ENCODE measurements at regions not wholly inside any gene's neighbourhood (a gene's known extent, or its start where the extent isn't known, plus 50 kb on each side); places are given as distances from the start of the nearest gene placed in this dataset.

DNA sequence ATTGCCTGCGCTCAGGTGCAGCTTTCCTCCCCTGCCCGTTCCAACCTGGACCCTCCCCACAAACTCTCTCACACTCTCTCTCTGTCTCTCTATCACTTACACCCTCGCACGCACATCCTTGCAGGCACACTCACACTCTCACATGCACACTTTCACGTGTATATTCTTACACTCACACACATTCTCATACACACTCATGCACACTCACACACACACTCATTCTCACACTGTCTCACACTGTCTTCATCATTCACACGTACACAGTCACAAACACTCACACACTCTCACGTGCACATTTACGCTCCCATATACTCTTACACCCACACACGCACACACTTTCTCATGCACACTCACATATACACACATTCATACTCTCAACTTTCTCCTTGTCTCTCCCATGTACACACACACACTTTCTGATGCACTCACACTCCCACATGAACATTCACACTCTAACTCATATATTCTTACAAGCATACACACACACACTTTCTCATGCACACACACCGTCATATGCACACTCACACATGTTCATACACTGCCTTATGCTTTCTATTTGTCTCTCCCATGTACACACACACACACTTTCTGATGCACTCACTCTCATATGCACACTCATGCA, 229.3 kb downstream of the SNX18 start:
- FAIRE-seq = no peak

GRCh38 chr5:54746346-54746745, 228.8 kb downstream of the SNX18 start:
- no peak for FAIRE-seq
- DNase-seq (ENCODE audit: insufficient read length, low spot score) = no peak

More for the DNA sequence above, 229.3 kb downstream of the SNX18 start:
- DNase-seq (ENCODE audit: insufficient read length, low spot score) = no peak

DNA sequence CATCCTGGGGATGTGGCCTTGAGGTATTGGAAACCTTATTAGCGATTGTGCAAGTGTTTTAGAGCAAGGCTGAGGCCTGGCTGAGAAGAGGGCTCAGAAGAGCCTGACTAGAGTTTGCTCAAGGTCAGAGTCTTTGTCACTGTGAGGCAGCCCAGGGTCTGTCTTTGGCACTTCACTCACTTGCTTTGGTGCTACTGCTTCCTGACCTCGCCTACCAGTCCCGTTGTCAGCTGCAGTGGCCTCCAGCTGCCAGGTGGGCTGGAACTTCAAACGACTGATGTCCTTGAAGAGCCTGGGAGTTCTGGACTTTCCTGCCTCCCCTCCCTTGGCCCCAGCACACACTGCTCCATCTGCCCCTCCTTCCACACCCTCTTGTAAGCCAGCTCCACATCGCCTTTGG, 228.0 kb downstream of the SNX18 start:
- FAIRE-seq (no peak), DNase-seq (ENCODE audit: insufficient read length, low spot score) (no peak)

DNA sequence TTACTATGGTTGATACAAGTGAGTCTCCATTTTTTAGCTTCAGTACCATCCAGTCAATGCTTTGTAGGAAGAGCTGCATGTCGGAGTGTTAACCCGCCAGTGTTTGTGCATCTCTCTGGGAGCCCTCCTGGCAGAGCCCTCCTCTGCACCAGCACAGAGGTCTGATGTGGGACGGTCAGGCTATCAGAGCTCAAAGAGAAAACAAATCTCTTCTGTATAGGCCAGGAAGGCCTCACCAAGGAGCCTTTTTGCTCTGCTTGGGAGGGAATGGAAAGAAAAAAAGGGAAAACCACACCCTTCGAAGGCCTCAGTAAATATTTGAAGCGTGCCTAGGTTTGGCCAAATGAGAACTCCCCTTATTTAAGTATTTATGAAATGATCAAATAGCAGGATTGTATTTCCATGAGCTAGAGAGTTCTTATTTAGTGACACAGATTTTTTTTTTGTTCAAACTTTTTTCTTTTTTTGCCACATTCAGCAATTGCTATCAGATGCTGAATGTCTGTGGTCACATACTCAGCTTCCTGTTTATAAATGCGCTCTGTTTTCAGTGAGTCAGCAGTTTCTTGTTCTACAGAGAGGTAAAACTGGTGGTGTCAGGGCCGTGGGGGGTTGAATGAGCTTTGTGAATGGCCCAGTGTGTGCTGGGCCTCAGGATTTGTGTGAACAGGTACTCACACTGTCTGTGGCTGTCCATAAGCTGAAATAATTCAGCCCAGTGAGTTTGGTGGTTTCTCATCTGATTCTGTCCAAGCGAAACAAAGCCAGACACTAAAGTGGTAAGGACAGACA, 226.6 kb downstream of the SNX18 start:
- FAIRE-seq = no peak

GRCh38 chr5:54743581-54743980, 226.0 kb downstream of the SNX18 start:
- DNase-seq (ENCODE audit: insufficient read length, low spot score) (no peak), FAIRE-seq (no peak)

More for the DNA sequence above, 226.6 kb downstream of the SNX18 start:
- DNase-seq (ENCODE audit: insufficient read length, low spot score) = no peak

DNA sequence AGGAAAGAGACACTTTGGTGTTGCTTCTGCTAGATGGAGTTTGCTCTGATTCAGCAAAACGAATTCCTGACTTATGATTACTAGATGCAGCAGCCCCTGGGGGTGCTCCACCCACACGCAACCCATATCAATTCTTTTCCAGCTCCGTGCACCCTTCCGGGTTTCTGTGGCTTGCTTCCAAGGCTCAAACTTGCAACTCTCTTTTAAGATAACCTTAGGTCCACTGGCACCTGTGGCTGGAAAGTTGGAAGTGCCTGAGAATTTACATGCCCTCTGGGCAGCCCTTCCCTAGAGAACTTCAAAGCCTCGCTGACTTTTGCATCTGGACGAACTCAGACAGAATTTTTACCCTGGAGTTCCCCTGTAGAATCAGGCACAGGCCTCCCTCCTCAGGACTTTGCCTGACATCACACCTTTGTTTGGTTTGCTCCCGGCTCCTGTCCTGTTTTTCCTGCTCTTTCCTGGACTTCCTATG, 224.9 kb downstream of the SNX18 start:
- no peak for FAIRE-seq
- DNase-seq (ENCODE audit: insufficient read length, low spot score) = no peak

DNA sequence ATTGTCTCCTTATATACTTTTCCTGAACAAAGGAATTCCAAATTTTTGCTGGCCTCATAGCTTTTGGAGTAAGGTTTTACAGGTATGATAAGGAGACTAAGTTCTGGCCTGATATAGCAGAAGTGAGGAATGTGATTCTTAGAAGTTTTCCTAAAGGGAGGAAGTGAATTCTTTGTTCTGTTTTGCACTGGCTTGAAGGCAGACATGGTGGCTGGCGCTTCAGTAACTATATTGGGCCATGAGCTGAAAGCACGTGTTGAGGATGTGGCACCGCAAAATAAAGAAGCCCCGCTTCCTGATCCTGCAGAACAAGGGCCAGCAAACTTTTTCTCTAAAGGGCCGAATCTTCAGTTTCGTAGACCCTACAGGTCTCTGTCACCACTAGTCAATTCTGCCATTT, 224.2 kb downstream of the SNX18 start:
- no peak for FAIRE-seq
- DNase-seq (ENCODE audit: insufficient read length, low spot score) = no peak

DNA sequence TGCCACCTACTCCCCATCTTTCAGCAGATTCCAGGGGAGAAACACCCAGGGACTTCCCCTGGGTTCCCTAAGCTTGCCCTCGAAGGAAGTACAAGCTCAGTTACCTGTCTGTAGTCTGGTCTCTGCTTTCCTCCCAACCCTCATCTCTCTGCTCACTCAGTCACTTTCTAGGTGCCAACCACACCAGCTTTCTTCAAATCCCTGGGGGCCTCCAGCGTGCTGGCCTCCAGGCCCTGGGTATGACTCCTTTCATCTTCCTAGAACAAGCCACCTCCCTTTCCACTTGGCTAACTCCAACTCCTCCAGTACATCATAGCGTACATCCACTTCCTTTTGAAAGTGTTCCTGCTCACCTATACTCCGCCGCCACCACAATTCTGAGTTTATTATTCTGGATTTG, 222.6 kb downstream of the SNX18 start:
- FAIRE-seq = no peak
- no peak for DNase-seq (ENCODE audit: insufficient read length, low spot score)

DNA sequence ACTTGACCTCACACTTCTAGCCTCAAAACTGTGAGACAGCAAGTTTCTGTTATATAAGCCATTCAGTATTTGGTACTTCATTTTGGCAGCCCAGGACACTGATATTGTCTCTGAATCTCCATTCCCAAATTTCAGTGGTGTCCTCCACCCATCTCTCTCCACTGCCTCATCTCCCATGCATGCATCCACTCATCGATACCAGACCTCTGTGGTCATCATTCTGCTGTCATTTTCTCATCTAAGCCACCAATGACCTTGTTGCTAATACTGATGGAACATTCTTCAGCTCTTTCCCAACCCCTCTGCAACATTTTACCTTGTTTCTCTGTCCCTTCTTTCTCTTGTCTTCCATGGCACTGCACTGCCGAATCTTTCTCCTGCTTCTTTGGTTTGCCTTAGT, 221.8 kb downstream of the SNX18 start:
- DNase-seq (ENCODE audit: insufficient read length, low spot score) (no peak), FAIRE-seq (no peak)

- FAIRE-seq (no peak), DNase-seq (ENCODE audit: insufficient read length, low spot score) (no peak)
Measured at GRCh38 chr5:54738973-54739367, 221.4 kb downstream of the SNX18 start.

DNA sequence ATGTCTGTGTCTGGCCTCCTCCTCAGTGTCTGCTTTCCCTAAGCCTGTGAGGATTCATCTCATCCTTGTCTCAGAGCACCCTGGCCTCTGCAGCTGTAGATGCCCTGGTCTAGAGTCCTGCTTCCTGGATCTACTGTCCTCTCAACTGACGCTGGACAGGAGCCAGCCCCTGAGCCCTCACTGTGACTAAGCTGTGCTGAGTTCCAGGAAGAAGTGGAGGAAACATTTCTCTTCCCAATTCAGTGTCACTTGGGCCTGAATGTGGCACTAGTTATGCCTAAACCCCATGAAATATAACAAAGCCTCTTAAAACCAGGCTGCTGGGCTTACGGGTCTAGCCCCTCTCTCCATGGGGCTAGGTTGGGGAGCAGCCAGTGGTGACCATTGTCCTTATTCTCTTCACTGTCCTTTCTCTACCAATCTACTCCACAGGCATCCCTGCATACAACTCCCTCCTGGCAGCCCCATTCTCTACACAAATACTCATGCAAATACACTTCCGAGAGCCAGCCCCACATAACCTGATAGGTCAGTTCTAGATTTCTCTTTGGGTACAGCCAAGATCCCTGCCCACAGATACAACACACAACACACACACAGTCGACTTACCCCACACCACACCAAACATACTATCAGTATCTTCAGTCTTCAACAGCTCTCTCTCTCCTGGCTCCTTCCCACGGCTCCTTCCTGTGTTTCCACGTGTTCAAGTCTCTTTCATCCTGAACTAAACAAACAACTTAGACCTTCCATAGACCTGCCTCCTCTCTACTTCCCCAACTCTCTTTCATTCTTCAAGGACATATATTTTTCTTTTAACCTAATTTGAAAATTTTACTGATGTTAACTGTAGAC, 220.8 kb downstream of the SNX18 start:
- DNase-seq (ENCODE audit: insufficient read length, low spot score) = no peak

GRCh38 chr5:54736003-54736797, 218.6 kb downstream of the SNX18 start:
- no peak for FAIRE-seq

More for the DNA sequence above, 220.8 kb downstream of the SNX18 start:
- no peak for FAIRE-seq

DNA sequence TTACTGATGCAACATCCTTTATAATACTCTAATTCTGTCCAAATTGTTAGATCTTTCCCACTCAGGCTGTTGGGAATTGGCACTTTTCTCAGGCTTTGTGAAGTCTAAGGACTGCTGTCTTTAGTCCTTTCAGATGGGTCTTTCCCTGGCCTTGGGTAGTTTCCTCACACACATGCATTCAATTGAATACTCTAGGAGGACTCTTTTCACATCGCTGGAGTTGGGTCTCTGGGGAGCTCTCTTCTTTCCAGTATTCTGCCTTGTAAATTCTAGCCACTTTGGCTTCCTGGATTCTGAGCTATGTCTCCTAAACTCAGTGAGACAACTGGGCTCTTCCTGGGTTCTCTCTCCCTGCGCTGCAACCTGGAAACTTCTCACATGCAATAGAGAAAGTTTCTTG, 215.5 kb downstream of the SNX18 start:
- DNase-seq (ENCODE audit: insufficient read length, low spot score) (no peak), FAIRE-seq (no peak)

More at GRCh38 chr5:54736003-54736797, 218.6 kb downstream of the SNX18 start:
- no peak for DNase-seq (ENCODE audit: insufficient read length, low spot score)

DNA sequence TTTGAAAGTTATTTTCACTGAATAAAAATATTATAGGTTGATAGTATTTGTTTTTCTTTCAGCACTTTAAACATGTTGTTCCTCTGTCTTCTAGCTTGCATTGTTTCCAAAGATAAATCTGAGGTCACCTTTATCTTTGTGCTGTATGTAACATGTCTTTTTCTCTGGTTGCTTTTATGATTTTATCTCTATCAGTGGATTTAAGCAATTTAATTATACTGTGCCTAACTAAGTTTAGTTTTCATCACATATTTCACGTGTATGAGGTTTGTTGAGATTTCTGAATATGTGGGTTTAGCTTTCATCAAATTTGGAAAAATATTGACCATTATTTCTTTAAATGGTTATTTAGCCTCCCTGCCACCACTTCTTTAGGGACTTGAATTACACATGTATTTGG, 214.5 kb downstream of the SNX18 start:
- FAIRE-seq = no peak
- DNase-seq (ENCODE audit: insufficient read length, low spot score) = no peak

DNA sequence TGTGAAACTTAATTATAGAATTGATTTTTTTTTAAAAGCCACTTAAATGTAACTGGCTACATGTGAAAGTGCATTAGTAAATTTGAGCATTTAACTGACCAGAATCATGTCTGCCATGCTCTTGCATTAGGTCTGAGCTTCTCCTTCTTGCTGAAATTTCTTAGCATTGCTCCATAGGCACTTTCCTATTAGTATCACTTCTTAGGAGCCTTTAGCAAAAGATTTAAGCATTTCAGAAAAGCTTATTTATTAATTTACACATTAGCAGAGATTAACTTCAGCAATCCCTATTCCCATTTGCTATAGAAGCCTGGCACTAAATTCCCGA, 211.0 kb downstream of the SNX18 start:
- no peak for FAIRE-seq
- no peak for DNase-seq (ENCODE audit: insufficient read length, low spot score)

GRCh38 chr5:54727874-54728587, 210.5 kb downstream of the SNX18 start:
- no peak for FAIRE-seq
- no peak for DNase-seq (ENCODE audit: insufficient read length, low spot score)

DNA sequence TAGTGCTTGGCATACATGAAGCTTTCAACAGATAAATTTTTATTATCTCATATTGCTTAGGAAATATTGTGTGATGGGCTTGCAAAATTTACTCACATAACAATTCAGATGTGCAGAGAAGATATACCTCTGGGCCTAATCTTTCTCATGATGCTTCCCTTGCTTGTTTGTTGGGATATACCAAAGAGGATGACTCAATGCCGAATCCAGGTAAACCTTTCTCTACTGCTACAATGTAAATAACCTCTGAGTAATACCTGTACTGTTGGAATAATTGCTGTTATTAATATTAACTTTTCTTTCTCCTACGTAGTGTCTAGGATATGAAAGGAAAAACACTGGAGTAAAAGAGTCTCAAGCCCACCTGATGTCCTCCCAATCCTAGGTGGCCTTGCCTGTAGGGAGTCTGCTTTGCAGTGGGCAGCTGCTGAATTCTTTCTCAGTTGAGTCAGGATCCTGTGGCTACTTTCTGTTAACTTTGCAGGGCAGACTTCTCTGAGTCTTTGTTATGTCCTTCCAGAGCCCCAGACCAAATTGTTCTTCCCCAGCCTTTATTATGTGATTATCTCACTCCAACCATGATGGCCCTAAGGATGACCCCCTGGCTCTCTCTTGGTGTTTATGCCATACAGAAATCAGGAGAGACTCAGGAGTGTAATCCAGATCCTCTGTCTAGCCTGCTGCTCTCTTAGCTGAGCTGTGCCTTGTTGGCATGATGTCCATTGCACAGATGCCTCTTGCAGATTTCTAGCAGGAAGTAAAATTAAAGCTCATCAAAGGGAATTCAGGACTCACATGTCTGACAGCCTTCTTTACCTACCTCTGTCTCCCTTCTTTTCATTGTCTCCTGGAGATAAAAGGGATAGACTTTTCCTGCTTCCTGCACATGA, 208.1 kb downstream of the SNX18 start:
- FAIRE-seq = no peak

DNA sequence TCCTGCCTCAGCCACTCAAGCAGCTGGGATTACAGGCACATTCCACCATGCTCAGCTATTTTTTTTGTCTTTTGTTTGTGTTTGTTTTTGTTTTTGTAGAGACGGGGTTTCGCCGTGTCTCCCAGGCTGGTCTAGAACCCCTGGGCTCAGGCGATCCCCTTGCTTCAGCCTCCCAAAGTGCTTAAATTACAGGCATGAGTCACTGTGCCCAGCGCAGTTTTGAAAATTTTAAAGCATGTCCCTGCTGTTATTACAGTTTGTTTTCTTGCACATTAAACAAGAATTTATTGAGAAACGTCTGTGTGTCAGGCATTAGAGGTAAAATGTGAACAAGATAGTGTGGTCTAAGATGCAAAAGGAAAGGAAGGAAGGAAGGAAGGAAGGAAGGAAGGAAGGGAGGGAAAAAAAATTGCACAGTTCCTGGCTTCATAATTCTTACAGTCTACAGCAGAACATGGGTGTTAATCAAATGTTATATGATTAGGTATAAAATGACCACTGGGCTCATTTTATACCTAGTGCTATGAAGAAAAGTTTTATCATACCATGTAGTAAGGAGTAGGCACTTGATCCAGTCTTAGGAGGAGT, 205.4 kb downstream of the SNX18 start:
- FAIRE-seq = no peak
- no peak for DNase-seq (ENCODE audit: insufficient read length, low spot score)

More for the DNA sequence above, 208.1 kb downstream of the SNX18 start:
- DNase-seq (ENCODE audit: insufficient read length, low spot score) = no peak

Measured in GM19239 (cell line).